HG03378 (cell line): ENCODE measurements at regions not wholly inside any gene's neighbourhood (a gene's known extent, or its start where the extent isn't known, plus 50 kb on each side); places are given as distances from the start of the nearest gene placed in this dataset.

Experiments
- ATAC-seq: cut with Tn5 transposase; IDR thresholded peaks from one replicate; pipeline ENCODE4 v1.9.1; 2021; ENCODE audit warnings: mild to moderate bottlenecking, moderate library complexity; ENCODE audit not compliant: unreplicated experiment

DNA sequence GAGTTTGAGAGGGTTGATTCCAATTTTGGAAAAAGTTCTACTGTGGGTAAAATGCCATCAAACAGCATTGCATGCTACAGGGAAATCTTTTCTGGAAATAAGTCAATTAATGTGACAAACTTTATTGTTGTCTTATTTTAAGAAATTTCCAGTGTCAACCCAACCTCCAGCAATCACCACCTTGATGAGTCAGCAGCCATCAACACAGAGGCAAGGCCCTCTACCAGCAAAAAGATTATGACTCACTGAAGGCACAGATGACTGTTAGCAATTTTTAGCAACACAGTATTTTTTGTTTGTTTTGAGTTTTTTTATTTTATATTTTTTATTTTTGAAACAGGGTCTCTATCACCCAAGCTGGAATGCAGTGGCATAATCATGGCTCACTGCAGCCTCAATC is 165.4 kb upstream of the C1QTNF7 start:
- no peak for ATAC-seq

DNA sequence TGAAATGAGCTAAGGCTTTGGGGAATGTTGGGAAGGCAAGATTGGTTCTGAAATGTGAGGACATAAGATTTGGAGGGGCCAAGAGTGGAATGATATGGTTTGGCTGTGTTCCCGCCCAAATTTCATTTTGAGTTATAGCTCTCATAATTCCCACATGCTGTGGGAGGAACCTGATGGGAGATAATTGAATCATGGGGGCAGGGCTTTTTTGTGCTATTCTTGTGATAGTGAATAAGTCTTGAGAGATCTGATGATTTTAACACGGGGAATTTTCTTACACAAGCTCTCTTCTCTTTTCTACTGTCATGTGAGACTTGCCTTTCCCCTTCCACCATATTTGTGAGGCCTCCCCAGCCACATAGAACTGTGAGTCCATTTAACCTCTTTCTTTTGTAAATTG is 157.6 kb upstream of the C1QTNF7 start:
- ATAC-seq: no peak

DNA sequence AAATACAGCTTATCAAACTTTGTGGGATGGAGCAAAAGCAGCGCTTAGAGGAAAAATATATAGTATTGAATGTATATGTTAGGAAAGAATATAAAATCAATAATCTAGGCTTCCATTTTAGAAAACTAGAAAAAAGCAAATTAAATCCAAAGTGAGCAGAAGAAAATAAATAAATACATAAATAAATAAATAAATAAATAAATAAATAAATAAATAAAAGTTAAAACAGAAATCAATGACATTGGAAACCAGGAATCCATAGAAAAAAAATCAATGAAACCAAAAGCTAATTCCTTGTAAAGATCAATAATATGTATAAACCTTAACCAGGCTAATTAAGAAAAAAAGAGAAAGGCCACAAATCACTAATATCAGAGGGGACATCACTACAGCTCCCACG is 141.8 kb upstream of the C1QTNF7 start:
- no peak for ATAC-seq

DNA sequence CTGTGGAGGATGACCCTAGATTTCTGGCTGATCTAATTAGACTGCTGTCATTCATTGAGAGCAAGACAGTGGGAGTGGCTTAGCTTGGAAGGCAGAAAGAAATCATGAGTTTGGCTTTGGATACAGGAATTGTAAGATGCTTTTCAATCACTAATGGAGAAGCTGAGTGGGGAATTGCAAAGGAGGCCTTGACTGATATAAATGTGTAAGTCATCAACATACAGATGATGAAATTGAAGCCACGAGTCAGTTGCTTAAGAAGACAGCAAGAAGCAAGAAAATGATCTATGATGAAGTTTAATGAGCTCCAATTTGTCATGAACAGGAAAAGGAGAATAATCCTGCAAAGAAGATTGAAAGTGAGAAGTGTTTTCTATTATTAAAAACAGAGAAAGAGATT is 136.7 kb upstream of the C1QTNF7 start:
- ATAC-seq: no peak

DNA sequence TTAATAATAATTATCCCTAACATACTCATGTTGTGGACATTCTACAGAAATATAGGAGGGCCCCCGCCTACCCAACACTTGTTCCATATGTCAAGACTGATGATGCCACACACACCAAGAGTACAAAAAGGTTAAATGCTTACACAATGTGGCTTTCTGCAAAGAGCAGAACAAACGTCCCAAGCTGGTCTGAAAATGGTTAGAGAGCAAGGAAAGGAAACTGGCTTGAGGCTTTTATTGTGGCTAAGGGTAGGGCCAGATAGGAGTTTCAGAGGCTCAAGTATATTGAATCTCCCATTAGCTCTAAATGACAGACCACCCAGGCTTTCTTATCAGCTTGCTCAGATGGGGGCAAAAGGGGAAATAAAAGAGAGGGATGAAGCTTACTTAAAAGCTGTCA is 134.1 kb upstream of the C1QTNF7 start:
- ATAC-seq: no peak

DNA sequence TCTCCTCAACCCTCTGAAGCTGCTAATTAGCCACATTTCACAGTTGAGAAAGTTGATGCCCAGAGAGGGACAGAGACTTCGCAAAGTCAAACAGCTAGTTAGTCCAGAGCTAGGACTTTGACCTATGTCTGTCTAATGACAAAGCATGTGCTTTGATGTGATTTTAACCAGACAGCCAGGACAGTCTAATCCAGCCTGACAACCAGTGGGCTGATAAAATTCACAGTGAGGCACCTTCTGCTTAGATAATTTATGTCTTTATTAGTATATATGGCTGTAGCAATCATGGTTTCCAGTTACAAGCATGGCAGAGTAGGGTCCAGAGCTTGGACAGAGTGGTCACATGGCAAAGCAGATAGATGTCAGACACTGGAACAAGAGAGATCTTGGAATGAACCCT is 133.6 kb upstream of the C1QTNF7 start:
- ATAC-seq: no peak

DNA sequence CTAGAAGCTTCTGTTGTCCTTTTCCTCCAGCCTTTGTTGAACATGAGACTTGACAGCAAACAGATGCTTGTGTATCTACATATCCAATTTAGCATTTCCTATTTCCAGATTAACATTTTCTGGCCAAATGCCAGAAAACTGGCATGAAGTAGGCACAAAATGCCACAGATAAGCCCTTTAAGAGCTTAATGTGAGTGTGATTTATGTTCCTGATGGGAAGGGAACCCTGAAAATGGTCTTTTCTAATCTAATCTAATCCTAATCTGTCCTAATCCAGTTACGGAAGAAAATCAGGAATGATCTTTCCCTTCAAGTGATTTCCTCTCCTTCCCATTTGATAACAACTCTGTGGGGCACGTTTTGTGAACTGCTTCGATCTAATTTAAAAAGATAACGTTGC is 133.0 kb upstream of the C1QTNF7 start:
- no peak for ATAC-seq

DNA sequence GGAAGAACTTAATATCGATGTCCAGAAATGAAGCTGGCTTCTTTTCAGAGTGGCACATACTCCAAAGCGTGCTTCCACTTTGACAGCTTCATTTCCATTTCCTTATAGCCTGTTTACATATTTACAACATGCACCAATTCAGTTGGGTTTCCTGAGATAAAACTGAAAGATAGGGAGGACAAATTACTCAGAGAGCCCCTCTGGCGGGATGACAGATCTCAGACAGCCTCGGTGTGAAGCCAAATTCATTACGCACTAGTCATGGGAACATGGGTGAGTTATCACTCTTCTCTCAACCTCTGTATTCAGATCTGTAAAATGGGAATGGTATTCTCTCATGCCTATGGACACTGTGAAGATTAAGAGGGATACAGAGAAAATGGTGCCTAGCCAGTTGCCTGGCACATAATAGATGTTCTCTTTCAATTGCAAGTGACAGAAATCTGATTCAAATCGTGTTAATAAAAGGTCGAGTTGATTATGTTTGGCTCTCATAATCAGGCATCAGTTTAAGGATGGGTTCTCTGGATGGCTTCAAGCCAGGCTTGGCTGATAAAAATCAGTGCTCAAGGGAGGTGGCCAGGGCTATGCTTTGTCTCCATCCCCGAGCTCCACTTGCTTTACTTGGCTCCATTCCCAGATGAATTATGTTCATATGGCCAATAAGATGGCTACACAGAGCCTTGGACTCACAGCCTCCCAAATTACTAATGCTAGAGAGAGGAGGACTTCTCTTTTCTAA is 132.2 kb upstream of the C1QTNF7 start:
- ATAC-seq: no peak

DNA sequence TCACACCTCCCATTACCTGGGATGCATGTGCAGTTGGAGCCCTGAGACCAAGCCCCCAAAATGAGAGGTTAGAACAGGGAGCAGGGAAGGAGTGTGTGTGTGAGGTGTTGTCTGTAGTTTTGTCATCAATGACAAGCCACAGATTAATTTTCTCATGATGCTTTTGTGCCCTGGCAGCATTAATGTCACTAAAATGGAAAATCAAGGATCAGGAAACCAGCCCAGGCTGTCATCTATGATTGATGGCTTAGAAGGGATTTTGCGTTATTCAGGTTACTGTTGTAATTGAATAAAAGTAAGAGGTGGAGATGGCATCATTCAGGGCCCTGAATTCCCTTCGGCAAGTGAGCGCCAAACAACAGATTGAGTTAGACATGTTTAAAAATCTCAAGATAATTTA is 130.5 kb upstream of the C1QTNF7 start:
- ATAC-seq: no peak

DNA sequence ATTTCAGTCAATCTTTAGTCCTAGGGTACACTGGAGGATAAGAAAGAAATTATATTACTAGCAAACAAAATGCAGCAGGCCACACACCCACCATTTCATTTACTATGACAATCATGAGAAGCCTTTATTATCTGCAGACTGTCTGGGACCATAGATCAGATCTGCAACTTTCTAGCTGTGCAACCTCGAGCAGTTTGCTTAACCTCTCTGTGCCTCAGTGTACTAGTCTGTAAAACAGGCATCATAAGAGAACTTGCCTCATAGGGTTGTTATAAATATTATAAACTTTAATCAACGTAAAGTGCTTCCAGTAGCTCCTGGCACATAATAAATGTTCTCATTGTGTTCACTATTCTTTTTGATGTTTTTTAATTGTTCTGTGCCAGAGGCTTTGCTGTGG is 128.2 kb upstream of the C1QTNF7 start:
- no peak for ATAC-seq

DNA sequence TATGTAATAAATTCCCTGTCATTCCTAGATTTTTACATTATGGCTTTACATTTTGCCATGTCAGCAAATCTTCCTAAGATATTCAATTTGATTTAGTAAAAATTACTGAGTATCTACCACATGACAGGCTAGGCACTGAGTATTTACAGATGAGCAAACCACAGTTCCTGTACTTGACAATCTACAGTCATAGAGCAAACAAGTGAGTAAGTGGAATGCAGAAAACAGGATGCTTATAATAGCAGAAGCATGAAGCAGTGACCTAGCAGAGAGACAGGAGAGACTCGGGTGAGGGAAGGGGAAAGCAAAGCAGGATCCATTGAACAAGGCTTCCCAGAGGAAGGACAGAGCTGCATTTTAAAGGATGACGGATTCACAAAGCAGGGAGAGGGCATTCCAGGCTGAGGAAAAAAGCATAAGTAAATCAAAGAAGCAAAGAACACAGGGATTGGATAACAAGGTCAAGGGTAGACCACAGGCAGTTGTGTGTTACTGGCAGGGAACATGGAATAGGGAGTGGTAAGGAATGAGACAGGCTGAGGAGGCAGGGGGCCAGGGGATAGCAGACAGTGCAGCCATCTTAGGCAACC is 124.7 kb upstream of the C1QTNF7 start:
- ATAC-seq: no peak

DNA sequence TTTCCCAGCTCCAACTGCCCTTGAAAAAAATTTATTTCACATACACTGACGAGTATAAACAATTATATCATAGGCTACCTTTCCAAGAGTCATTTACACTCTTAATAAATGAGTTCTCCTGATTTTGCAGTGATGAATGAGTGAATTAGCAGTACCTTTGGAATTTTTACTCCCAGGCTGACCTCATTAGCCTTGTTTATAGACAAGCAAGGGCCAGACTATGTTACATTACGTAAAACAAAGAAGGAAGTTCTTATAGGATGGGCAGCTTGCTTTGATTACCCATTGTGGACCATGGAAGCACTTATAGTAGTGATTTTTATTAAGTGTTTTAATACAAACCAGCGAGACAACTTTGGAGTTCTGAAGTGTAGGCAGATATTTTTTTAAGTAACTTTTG is 112.9 kb upstream of the C1QTNF7 start:
- no peak for ATAC-seq

DNA sequence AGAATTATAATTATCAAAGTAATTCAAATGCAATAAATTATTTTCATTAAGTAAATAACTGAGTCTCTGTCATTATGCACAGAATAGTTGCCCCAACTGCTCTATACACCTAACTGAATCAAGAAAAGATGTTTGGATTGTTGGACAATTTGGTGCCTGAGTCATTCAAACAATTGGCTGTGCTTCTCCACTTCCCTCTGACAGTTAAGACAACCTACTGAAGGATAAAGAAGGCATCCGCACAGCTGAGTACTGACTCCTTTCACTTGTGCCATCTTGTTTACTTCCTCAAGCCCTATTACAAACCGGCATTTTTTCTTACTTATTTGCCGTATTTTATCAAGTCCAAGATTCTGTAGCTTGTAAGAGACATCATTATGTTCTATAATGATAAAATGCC is 110.6 kb upstream of the C1QTNF7 start:
- ATAC-seq: no peak

DNA sequence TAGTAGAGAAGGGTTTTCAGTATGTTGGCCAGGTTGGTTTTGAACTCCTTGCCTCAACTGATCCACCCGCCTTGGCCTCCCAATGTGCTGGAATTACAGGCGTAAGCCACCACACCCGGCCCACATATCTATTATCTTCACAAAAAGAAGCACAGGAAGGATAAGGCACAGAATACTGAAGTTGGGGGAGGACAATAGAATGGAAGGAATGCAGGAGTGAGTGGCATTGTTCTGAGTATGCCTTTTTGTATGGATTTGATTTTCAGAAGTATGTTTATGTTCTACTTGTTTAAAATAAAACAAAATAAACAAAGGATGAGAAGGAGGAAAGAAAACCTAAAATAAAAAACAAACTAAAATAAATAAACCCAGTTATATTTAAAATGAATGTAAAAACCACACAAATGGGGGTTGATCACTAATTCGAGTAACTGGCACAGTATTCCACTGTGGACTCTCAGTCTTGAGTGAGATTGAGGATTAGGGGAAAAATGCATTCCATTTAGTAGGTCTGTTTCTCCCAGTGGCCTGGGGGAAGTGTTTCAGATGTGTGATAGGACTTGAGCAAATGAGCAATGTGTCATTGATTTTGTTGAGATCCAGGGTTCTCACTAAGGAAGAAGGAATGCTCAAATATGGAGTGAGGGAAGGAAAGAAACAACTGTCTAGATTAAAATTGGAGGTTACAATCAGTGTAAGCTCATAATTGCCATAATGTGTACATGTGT is 109.0 kb upstream of the C1QTNF7 start:
- no peak for ATAC-seq

DNA sequence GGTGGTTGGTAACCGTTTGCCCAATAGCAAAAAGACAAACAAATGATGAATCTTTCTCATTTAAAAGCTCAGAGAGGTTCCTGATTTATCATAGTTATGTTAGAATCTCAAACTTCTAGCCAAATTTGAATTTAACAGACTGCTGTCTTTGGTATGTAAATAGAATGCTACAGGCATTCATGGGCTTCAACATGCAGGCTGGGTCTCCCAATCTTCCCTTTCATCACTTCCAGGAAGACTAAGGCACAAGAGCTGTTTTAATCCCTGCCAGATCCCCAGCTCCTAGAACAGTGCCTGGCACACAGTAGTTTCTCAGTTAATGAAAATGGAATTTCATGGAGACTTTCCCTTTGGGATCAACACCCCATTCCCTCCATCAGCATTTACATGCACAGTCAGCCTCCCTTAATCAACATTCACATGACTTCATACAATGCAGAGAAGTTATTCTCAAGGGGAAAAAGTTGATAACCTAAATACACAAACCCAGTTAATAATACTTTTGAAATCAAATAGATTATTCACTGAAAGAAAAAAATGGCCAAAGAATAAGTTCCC is 107.6 kb upstream of the C1QTNF7 start:
- ATAC-seq: no peak

DNA sequence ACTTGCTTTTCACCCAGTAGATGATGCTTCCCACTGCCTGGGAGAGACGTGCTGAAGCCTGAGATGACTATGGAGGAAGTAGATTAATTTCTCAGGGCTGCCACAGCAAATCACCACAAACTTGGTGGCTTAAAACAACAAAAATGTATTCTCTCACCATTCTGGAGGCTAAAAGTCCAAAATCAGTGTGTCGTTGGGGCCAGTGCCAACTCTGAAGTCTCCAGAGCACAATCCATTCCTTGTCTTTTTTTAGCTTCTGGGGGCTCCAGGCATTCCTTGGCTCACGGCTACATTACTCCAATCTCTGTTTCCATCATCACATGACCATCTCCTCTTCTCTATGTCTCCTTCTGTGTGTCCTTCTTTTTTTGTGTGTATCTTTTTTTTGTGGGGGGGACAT is 105.8 kb upstream of the C1QTNF7 start:
- ATAC-seq: no peak

DNA sequence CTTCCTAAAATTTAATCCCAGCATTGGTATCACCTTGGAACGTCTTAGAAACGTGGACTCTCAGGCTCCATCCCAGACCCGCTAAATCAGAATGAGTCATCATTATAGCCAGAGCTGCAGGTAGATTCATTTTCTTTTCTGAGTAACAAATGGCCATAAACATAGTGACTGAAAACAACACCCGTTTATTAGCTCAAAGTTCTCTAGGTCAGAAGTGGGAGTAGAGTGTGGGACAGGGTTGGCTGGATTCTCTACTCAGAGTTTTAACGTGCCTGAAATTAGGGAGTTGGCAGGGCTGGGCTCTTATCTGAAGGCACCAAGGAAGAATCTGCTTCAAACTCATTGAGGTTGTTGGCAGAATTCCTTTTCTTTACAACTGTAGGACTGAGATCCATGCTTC is 101.8 kb upstream of the C1QTNF7 start:
- ATAC-seq: no peak

DNA sequence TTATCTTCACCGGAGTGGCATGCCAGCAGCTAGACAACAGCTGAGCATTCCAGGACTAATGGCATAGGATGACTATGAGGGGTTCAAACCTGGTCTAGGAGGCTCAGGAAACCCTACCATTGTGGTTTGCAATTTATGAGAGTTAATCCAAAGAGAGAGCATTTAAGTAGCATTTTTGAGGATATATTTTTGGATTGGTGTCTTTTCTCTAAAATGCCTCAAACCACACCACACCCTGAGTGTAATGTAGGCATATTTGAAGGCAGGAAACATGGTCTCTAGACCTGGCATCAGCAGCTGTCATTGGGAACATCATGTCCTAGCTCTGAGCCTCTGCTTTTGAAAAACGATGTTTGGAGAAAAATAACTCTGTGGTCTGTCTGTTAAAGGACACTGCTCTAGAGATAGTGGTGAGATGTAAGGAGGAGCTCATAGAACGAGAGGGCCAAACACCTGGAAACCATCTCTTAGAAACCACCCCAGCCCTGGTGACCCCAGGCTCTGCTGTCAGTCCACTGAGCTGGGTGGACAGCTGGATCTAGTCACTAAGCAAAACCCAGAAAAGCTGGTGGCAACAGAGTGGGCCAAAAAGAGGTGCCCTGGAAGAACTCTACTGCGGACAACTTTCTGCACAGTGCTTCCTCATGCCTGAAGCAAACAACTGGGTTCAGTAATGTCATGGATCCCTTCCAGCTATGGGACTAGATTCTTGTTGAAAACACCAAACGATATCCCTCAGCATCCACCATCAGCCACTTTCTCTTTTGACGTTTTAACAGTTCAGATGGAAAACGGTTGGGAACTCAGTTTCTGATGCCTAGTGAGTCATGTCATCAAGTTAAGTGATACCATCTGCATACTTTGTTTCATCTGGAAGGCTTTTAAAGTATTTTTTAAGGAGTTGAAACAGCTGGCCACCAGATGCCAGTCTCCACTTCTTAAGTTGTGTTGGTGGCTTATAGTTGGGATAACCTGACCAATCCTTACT is 100.2 kb upstream of the C1QTNF7 start:
- ATAC-seq: no peak

DNA sequence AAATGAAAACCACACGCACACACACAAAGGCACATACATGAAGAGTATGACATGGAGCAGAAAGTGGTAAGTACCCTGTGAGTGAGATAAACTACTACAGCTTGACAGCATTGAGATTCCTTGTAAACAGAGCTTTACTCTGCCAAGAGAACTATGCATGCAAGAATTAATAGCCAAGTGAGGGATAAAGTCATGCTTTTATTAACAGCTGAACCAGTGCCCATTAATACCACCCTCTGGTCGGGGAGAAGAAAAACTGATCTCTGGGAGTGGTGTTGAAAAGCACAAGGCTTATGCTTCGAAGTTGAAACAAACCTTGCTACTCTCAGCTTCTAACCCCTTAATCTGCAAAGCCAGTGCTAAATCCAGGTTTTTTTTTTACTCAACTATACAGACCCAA is 95.9 kb upstream of the C1QTNF7 start:
- ATAC-seq: no peak

DNA sequence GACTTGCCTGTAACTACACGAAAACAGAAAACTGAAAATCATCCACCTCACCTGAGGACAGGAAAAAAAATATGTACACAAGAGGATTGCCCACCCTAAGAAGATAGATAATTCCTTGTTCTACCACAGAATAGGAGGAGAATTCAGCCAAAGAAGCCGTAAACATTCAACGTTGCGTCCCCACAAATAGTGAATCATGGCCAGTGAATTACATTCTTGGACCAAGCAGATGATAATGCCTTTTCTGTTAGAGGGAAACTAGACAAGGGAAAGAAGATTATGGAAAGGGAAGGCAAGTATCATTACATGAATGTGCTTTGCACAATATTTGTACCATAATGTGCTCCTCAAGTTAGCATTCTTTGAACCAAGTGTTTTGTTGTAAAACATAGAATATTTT is 95.5 kb upstream of the C1QTNF7 start:
- no peak for ATAC-seq
